C4-2B (cell line): ENCODE measurements at regions not wholly inside any gene's neighbourhood (a gene's known extent, or its start where the extent isn't known, plus 50 kb on each side); places are given as distances from the start of the nearest gene placed in this dataset.

Experiments
- CTCF ChIP-seq: fragments of 450-650 bp; conservative IDR thresholded peaks from 2 replicates; pipeline ENCODE4 v1.5.1; 2017; ENCODE audit warnings: mild to moderate bottlenecking
- ZFX ChIP-seq: fragments of 450-650 bp; IDR thresholded peaks from 2 replicates; pipeline ENCODE4 v1.6.1; 2017

DNA sequence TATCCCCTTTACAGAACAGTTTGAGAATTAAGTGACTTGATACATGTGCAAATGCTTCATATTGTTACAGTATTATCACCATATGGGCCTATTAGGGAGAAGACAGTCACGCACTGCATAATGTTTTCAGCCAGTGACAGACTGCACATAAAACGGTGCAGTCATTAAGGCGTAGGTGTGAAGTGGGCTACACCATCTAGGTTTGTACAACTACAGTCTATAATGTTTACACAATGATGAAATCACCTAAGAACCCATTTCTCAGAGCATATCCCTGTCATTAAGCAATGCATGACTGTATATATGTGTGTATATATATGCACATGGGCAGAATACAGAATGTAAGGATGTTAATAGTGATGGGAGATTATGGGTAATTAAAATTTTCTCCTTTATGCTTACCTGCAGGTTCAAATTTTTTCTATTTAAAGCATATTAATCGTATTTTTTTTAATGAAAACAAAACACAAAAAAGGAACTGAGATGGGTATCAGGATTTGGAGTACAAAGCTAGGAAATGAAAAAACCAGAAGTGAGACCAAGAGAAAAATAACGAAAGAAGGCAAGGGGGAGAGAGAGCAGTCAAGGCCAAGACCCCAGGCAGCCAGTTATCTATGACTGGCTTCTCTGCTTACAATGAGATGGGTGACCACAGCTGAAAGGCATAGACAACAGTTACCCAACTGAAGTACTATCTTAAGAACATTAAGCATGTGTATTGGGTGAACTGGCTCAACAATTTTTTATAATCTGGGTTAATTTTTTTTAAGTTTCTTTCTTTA is 122.9 kb upstream of the DAB1 start:
- TF ChIP-seq CTCF (no peak), ZFX (no peak)
